ENCODE measurements at regions not wholly inside any gene's neighbourhood (a gene's known extent, or its start where the extent isn't known, plus 50 kb on each side); places are given as distances from the start of the nearest gene placed in this dataset.

GRCh38 chr7:95718577-95719410 is 53.6 kb upstream of the DYNC1I1 start:
- TF ChIP-seq CTCF (IDR thresholded peaks at IDR 0.05) (no peak), POLR2A (IDR thresholded peaks at IDR 0.05) (no peak)

GRCh38 chr7:95716357-95717122 is 55.8 kb upstream of the DYNC1I1 start:
- 82 to 88% methylated on average over 5 of the region's 5 CpGs for WGBS, 2 donors
- no peak for DNase-seq (ENCODE audit: low spot score in 2 of 2)
- no peak for TF ChIP-seq CTCF (IDR thresholded peaks at IDR 0.05)
- TF ChIP-seq POLR2A (IDR thresholded peaks at IDR 0.05) = no peak
- intact Hi-C loops (cut with DNase I; ENCODE audit: low total_unique reads) = no loop called here
- H3K4me3 ChIP-seq (ENCODE audit: low read depth, poor library complexity, severe bottlenecking) = no peak overlapping the region

More at GRCh38 chr7:95718577-95719410, 53.6 kb upstream of the DYNC1I1 start:
- no peak overlapping the region for H3K4me3 ChIP-seq (ENCODE audit: low read depth, poor library complexity, severe bottlenecking)
- WGBS, 2 donors = 50 to 55% methylated on average over 6 of the region's 6 CpGs
- no peak for DNase-seq (ENCODE audit: low spot score in 2 of 2)
- intact Hi-C loops (cut with DNase I; ENCODE audit: low total_unique reads) = no loop called here

GRCh38 chr7:95715274-95715673 is 57.1 kb upstream of the DYNC1I1 start:
- no peak overlapping the region for H3K4me3 ChIP-seq (ENCODE audit: low read depth, poor library complexity, severe bottlenecking)
- intact Hi-C loops (cut with DNase I; ENCODE audit: low total_unique reads) = no loop called here
- TF ChIP-seq POLR2A (IDR thresholded peaks at IDR 0.05) = no peak
- TF ChIP-seq CTCF (IDR thresholded peaks at IDR 0.05) = no peak
- DNase-seq (ENCODE audit: low spot score in 2 of 2) = no peak

GRCh38 chr7:95710711-95711110 is 61.6 kb upstream of the DYNC1I1 start:
- H3K4me3 ChIP-seq (ENCODE audit: low read depth, poor library complexity, severe bottlenecking) = no peak overlapping the region
- DNase-seq (ENCODE audit: low spot score in 2 of 2) = no peak
- intact Hi-C loops (cut with DNase I; ENCODE audit: low total_unique reads) = no loop called here
- TF ChIP-seq POLR2A (IDR thresholded peaks at IDR 0.05) = no peak
- TF ChIP-seq CTCF (IDR thresholded peaks at IDR 0.05) = no peak

GRCh38 chr7:95700917-95701316 is 71.4 kb upstream of the DYNC1I1 start:
- no peak for DNase-seq (ENCODE audit: low spot score in 2 of 2)
- intact Hi-C loops (cut with DNase I; ENCODE audit: low total_unique reads) = no loop called here
- TF ChIP-seq POLR2A (IDR thresholded peaks at IDR 0.05) (no peak), CTCF (IDR thresholded peaks at IDR 0.05) (no peak)
- no peak overlapping the region for H3K4me3 ChIP-seq (ENCODE audit: low read depth, poor library complexity, severe bottlenecking)

All from lower leg skin (tissue), 4 donors.